ENCODE measurements at regions not wholly inside any gene's neighbourhood (a gene's known extent, or its start where the extent isn't known, plus 50 kb on each side); places are given as distances from the start of the nearest gene placed in this dataset.

DNA sequence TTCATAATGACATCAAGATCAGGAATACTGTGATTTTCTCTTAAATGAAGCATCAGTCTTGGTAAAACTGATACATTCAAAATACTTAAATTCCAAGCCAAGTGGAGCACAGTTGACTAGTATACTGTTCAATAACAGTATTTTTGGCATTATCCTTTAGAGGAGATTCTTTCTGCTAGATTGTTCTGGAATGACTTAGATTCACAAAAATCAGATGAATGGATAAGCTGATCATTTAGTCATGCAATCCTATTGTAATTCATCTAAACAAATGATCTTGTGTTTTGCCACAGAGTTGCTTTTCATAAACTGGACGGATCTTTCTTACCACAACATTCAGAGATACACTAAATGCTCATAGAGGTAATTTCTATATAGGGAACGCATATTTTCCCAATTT, 232.0 kb downstream of the CXXC4 start:
- TF ChIP-seq, protein P1, sequence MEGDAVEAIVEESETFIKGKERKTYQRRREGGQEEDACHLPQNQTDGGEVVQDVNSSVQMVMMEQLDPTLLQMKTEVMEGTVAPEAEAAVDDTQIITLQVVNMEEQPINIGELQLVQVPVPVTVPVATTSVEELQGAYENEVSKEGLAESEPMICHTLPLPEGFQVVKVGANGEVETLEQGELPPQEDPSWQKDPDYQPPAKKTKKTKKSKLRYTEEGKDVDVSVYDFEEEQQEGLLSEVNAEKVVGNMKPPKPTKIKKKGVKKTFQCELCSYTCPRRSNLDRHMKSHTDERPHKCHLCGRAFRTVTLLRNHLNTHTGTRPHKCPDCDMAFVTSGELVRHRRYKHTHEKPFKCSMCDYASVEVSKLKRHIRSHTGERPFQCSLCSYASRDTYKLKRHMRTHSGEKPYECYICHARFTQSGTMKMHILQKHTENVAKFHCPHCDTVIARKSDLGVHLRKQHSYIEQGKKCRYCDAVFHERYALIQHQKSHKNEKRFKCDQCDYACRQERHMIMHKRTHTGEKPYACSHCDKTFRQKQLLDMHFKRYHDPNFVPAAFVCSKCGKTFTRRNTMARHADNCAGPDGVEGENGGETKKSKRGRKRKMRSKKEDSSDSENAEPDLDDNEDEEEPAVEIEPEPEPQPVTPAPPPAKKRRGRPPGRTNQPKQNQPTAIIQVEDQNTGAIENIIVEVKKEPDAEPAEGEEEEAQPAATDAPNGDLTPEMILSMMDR (IDR thresholded peaks at IDR 0.05): no peak
- TF ChIP-seq POLR2AphosphoS5 (IDR thresholded peaks at IDR 0.05): no peak

All from stomach (tissue), 4 donors.